AG04449 (cell line): ENCODE measurements at regions not wholly inside any gene's neighbourhood (a gene's known extent, or its start where the extent isn't known, plus 50 kb on each side); places are given as distances from the start of the nearest gene placed in this dataset.

Experiments used
- CTCF ChIA-PET: fragments of 350-600 bp; formaldehyde crosslinking; extraction: SDS; loops from one replicate; lab custom pipeline; 2021; ENCODE audit warnings: antibody characterized with exemption; lab: Yijun Ruan, JAX
- POLR2A ChIA-PET: fragments of 400-600, 350-600 bp; formaldehyde crosslinking; extraction: SDS; loops from one replicate; lab custom pipeline; 2020; ENCODE audit warnings: antibody characterized with exemption, inconsistent platforms; lab: Yijun Ruan, JAX
- DNase-seq: peaks from one replicate; pipeline ENCODE4 v3.0.0-alpha.2; 2010; ENCODE audit warnings: low read depth, low spot score
- H3K4me3 ChIP-seq: 2 replicates; pipeline ENCODE4 v1.5.1; 2011; ENCODE audit warnings: low read depth, mild to moderate bottlenecking, control low read depth, low read length
- CTCF ChIP-seq: IDR thresholded peaks from one replicate; pipeline ENCODE4 v1.5.1; 2011; ENCODE audit warnings: mild to moderate bottlenecking, moderate library complexity, low read length, control low read depth, inconsistent platforms; ENCODE audit not compliant: insufficient read depth; ENCODE audit errors: missing control alignments

GRCh38 chr12:92336641-92337040 is 191.0 kb upstream of the BTG1 start:
- no peak for DNase-seq
- POLR2A ChIA-PET: no interaction called here
- no peak overlapping the region for H3K4me3 ChIP-seq
- no peak for TF ChIP-seq CTCF
- CTCF ChIA-PET: no interaction called here

- H3K4me3 ChIP-seq: no peak overlapping the region
- no peak for TF ChIP-seq CTCF
- DNase-seq: no peak
- ChIA-PET CTCF (no interaction called here), POLR2A (no interaction called here)
These were observed 190.2 kb upstream of the BTG1 start for GRCh38 chr12:92335831-92336230.

GRCh38 chr12:92334552-92334951 is 188.9 kb upstream of the BTG1 start:
- no peak for DNase-seq
- ChIA-PET POLR2A (no interaction called here), CTCF (no interaction called here)
- TF ChIP-seq CTCF: no peak
- H3K4me3 ChIP-seq: no peak overlapping the region

- no peak for TF ChIP-seq CTCF
- no peak for DNase-seq
- ChIA-PET POLR2A (no interaction called here), CTCF (no interaction called here)
- H3K4me3 ChIP-seq: no peak overlapping the region
These were observed 186.9 kb upstream of the BTG1 start for GRCh38 chr12:92332552-92332951.

- H3K4me3 ChIP-seq: no peak overlapping the region
- POLR2A ChIA-PET: interaction anchor here (0.8 kb wide), 1 partner anchor 185 kb away, joined by 4 read pairs; the partner anchor contains the start of gene BTG1
- TF ChIP-seq CTCF: no peak
- CTCF ChIA-PET: no interaction called here
- no peak for DNase-seq
These were observed 185.7 kb upstream of the BTG1 start for GRCh38 chr12:92331383-92331782.

GRCh38 chr12:92330654-92331053 is 185.0 kb upstream of the BTG1 start:
- no peak for DNase-seq
- ChIA-PET POLR2A (no interaction called here), CTCF (no interaction called here)
- TF ChIP-seq CTCF: no peak
- H3K4me3 ChIP-seq: no peak overlapping the region

- no peak for DNase-seq
- ChIA-PET POLR2A (no interaction called here), CTCF (no interaction called here)
- TF ChIP-seq CTCF: no peak
- no peak overlapping the region for H3K4me3 ChIP-seq
These were observed 181.2 kb upstream of the BTG1 start for GRCh38 chr12:92326877-92327276.
